HFFc6 (cell line): ENCODE measurements at regions not wholly inside any gene's neighbourhood (a gene's known extent, or its start where the extent isn't known, plus 50 kb on each side); places are given as distances from the start of the nearest gene placed in this dataset.

Experiments
- DNase-seq: peaks from one replicate; pipeline ENCODE4 v3.0.0-alpha.2; 2018
- H3K27ac Mint-ChIP-seq: 2 replicates; pipeline ENCODE4 v1.8.0; 2020; ENCODE audit warnings: mild to moderate bottlenecking, mixed read lengths
- H3K27me3 Mint-ChIP-seq: 2 replicates; pipeline ENCODE4 v1.8.0; 2021; ENCODE audit warnings: mild to moderate bottlenecking, moderate library complexity, mixed read lengths; ENCODE audit not compliant: insufficient read depth
- H3K36me3 Mint-ChIP-seq: 2 replicates; pipeline ENCODE4 v1.8.0; 2021; ENCODE audit warnings: low read depth, mixed read lengths
- H3K4me1 Mint-ChIP-seq: 2 replicates; pipeline ENCODE4 v1.8.0; 2020; ENCODE audit warnings: low read depth, mixed read lengths
- H3K4me3 Mint-ChIP-seq: 2 replicates; pipeline ENCODE4 v1.8.0; 2020; ENCODE audit warnings: mild to moderate bottlenecking, moderate library complexity, mixed read lengths
- H3K9me3 Mint-ChIP-seq: 2 replicates; pipeline ENCODE4 v1.8.0; 2020; ENCODE audit warnings: mild to moderate bottlenecking, mixed read lengths
- CTCF ChIP-seq: fragments of 200-600 bp; sonication (generic); IDR thresholded peaks from 2 replicates; pipeline ENCODE4 v1.5.0; 2021; ENCODE audit warnings: antibody characterized with exemption, mild to moderate bottlenecking

- Mint-ChIP-seq H3K4me1 (peaks cover 8% of the 10 kb centered on the region), H3K36me3 (no peaks in the 10 kb centered on the region), H3K4me3 (no peak overlapping the region), H3K9me3 (no peaks in the 10 kb centered on the region), H3K27ac (no peak overlapping the region), H3K27me3 (peaks cover 9% of the 10 kb centered on the region)
- no peak for TF ChIP-seq CTCF
- DNase-seq = no peak
These were observed 299.6 kb upstream of the KLF4 start for GRCh38 chr9:107789001-107789700.

GRCh38 chr9:107786561-107786960, 297.0 kb upstream of the KLF4 start:
- Mint-ChIP-seq H3K9me3 (no peaks in the 10 kb centered on the region), H3K36me3 (no peaks in the 10 kb centered on the region), H3K4me3 (no peak overlapping the region), H3K4me1 (peaks cover 10% of the 10 kb centered on the region), H3K27ac (no peak overlapping the region), H3K27me3 (peaks cover 12% of the 10 kb centered on the region)
- no peak for TF ChIP-seq CTCF
- DNase-seq = no peak

GRCh38 chr9:107784235-107784958, 294.8 kb upstream of the KLF4 start:
- peaks cover 11% of the 10 kb centered on the region for H3K27me3 Mint-ChIP-seq
- no peak overlapping the region for H3K4me3 Mint-ChIP-seq
- no peaks in the 10 kb centered on the region for H3K36me3 Mint-ChIP-seq
- no peak overlapping the region for H3K27ac Mint-ChIP-seq
- peaks cover 10% of the 10 kb centered on the region for H3K4me1 Mint-ChIP-seq
- peak; percentile 46 for DNase-seq
- no peaks in the 10 kb centered on the region for H3K9me3 Mint-ChIP-seq
- no peak for TF ChIP-seq CTCF

- Mint-ChIP-seq H3K36me3 (no peaks in the 10 kb centered on the region), H3K4me1 (peaks cover 10% of the 10 kb centered on the region), H3K9me3 (no peaks in the 10 kb centered on the region), H3K4me3 (no peak overlapping the region), H3K27me3 (peaks cover 11% of the 10 kb centered on the region), H3K27ac (no peak overlapping the region)
- DNase-seq = no peak
- TF ChIP-seq CTCF = no peak
These were observed 293.2 kb upstream of the KLF4 start for GRCh38 chr9:107782789-107783188.

- Mint-ChIP-seq H3K4me1 (peaks cover 10% of the 10 kb centered on the region), H3K9me3 (no peaks in the 10 kb centered on the region), H3K36me3 (no peaks in the 10 kb centered on the region), H3K4me3 (no peak overlapping the region), H3K27me3 (peaks cover 11% of the 10 kb centered on the region), H3K27ac (no peak overlapping the region)
- no peak for DNase-seq
- TF ChIP-seq CTCF = no peak
These were observed 292.8 kb upstream of the KLF4 start for GRCh38 chr9:107782381-107782780.
